HG02852 (cell line): ENCODE measurements at regions not wholly inside any gene's neighbourhood (a gene's known extent, or its start where the extent isn't known, plus 50 kb on each side); places are given as distances from the start of the nearest gene placed in this dataset.
"Not testable (repeated sequence)": the region's sequence is repeated elsewhere in the genome, so short reads cannot be mapped to it uniquely, and the experiment has no call there.

Experiments used
- ATAC-seq: cut with Tn5 transposase; IDR thresholded peaks from one replicate; pipeline ENCODE4 v1.9.1; 2021; ENCODE audit warnings: mild to moderate bottlenecking, moderate library complexity; ENCODE audit not compliant: unreplicated experiment

DNA sequence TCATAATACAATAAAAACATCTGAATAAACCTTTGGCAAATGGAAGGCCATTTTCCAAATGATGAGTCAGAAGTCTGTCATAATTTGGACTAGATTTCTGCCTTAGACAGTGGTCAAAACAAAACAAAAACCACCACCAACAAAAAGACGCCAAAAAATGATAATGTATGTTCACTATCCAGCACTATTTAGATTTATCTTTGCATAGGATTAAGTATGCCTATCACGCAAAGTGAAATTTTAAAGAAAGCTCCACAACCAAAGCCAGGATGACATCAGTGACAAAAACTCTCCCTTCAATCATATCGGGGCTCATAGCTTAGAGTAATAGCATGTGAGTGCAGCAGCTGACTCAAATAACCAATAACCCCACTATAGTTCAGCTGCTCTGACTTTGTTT lies 201.9 kb downstream of the MOXD1 start:
- ATAC-seq, result no peak

DNA sequence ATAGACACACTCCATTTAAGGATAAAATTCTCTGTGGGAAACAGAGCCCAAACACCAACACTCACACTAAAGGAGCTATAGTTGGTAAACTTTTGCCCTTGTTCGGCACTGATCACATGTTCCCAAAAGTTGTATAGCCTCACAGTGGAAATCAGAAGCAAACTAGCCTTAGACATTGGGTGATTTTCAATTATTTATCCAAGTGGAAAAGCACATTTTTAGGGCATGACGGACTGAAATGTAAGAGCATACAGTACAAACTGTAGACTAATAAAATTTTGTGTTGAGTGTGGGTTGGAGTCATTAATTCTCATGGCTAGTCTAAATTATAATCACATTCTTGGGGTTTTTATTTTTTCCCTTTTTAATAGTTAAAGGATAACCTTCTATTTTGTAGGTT lies 202.4 kb downstream of the MOXD1 start:
- ATAC-seq, result no peak

DNA sequence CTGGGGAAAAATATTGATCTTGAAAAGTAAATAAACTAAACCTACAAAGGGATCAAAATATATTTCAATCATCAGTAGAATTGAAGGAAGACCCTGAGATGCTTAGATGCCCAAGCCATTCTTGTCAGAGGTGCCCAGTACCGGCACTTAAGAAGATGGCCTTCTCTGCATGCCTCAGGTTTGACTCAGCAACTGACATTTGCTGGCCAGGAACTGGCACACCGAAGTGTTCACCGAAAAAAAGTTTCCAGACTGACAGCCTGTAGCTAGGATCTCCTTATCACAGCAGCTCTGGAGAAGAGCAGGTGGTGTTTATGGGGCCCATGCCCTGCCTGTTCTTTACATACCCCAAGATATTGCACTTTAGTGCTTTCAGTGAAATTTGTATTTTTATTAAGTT lies 203.2 kb downstream of the MOXD1 start:
- ATAC-seq, result no peak

DNA sequence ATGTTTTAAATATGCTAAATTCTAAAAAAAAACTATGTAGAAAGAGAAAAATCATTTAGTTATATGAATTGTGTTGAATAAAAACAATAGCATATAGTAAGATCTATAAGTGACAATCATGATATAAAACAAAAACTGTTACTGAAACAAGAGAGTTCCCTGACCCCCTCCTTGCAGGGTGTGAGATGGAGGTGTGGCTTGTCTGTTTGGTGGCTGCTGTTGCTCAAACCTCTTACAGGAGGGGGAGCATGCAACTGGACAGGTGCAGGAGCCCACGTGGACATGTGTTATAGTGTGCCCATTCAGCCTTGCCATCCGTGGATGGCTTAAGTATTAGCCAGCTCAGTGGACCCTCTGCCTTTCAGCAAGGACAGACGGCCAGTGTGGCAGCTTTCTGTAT lies 206.7 kb downstream of the MOXD1 start:
- no peak for ATAC-seq

DNA sequence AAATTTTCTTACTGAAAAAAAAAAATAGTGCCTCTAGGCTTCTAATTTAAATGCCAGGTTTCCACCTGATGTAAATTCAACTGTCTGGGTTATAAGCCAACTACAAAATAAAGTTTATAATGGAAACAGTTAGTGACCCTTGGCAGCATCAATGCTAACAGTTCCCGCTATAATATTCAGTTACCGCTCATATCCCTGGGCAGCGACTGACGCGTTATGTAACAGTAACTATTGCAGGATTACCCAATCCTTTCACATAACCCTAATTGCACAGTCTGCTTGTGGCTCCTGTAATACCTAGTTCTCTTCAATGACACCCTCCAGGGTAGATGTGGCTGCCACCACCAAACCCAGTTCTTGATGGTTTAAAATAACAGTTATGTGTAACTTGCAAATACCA lies 208.6 kb downstream of the MOXD1 start:
- no peak for ATAC-seq

DNA sequence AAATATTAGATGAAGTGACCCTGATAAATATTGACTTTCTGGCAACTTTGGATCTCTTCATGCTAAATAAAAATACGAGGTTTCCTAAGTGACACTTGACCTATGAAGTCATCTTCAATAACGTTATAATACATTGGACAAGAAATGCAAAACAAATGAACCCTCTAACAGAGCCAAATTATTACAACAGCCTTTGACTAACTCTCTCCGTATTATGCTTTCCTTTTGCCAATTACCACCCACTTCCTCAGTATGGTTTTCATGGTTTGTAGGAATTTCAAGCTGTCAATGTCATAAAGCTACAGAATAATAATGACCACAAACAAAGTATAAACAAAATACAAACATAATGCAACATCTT lies 210.5 kb downstream of the MOXD1 start:
- ATAC-seq, result no peak

DNA sequence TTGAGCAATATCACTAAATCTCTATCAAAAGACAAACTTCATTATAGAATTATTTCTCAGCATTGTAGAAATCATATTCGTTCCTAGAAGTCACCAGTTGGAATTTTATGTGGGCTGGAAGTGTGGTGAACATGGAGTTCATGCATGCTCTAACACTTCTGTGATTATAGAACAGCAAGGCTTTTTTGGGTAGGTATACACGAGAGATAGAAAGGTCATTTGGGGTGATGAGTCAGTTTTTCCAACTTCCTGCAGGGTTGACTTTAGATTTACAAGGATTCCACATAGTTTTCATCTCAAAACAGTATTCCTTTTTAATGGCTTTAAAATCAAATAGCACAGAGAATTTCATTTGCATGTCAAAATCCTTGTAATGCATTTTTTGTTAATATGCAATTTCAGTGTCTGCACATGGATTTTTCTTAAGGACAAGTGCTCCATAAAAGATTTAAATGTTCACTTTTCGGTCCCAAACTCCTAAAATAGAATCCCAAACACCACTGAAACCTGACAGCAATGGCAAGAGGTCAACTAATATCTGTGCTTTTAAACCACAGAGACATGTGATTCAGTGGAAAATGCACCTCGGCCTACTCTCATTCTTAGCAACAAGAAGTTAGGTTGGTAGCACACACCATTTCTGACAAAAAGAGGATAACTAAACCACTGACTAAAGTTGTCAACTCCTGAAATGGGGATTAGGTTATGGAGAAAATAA lies 211.0 kb downstream of the MOXD1 start:
- ATAC-seq, result peak; percentile 78

DNA sequence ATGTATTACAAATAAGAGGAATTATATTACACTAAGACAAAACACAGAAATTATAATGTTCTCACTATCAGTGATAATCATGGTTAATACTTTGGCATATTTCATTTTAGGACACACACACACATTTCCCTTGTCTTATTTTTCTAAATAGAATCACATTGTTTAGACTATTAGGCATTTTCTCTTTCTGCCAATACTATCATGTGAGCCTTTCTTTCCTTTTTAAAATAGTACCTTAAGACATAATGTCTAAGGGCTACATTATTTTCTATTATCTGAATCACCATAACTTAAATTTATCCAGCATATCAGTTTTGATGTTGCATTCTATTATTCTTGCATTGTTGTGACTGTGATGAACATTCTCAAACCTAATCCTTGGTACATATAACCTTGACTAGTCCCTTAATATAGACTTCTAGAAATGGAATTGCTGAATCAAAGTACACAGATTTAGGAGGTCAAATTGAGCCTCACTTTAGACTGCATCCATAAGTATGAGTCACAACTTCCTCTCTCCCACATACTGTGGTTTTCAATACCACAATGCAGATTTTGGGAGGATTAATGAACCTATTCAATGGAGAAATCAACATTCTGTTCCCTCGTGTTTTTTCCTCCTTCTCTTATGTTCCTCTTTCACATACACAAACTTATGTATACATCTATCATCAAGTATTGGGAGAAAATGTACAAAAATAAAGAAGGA lies 212.6 kb downstream of the MOXD1 start:
- no peak for ATAC-seq

DNA sequence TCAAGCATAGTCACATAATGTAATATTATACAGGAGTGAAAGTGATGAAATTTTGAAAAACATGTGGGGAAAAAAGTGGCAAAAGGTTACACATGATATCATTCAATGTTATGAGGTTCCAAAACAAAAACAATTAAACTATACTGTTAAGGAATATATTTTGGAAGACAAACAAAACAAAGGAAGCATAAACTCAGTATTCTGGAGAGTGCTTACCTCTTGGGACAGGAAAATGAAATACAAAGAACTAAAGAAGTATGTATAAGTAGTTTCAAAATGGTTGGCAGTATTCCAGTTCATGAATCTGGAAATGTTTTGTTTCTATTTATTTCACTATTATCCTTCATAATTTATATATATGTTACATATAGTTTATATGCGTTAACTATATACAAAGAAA lies 213.5 kb downstream of the MOXD1 start:
- ATAC-seq, result no peak

DNA sequence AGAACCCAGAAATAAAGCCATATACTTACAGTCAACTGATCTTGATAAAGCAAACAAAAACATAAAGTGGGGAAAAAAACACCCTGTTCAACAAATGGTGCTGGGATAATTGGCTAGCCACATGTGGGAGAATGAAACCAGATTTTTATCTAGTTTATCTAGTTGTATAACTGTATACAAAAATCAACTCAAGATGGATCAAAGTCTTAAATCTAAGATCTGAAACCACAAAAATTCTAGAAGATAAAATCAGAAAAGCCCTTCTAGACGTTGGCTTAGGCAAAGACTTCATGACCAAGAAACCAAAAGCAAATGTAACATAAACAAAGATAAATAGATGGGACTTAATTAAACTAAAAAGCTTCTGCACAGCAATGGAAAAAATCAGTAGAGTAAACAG lies 216.3 kb downstream of the MOXD1 start:
- not testable (repeated sequence) for ATAC-seq

DNA sequence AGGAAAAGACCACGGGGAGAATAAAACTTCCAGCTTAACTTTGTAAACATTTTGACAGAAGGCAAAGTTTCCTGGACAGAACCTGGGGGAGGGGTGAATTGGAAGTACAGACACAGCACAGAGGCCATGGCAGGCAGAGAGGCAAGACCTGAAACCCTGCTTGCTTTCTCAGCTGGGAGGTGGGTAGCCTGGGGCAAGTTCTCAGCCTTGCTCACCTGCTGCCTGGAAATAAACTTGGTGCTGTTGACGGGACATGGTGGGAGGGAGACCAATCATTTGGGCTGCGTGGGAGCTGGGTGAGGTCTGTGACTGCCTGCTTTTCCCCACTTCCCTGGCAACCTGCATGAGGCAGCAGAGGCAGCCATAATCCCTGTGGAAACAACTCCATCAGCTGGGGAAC lies 221.3 kb downstream of the MOXD1 start:
- ATAC-seq, result no peak

DNA sequence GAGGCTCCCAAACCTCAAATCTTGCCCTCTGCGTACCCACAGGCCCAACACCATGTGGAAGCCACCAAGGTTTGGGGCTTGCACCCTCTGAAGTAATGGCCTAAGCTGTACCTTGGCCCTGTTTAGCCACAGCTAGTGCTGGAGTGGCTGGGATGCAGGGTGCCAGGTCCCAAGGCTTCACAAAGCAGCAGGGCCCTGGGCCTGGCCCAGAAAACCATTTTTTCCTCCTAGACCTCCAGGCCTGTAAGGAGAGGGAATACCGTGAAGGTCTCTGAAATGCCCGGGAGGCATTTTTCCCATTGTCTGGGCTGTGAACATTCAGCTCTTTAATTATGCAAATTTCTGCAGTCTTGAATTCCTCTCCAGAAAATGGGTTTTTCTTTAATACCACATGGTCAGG lies 223.7 kb upstream of the CCN2 start:
- no peak for ATAC-seq

DNA sequence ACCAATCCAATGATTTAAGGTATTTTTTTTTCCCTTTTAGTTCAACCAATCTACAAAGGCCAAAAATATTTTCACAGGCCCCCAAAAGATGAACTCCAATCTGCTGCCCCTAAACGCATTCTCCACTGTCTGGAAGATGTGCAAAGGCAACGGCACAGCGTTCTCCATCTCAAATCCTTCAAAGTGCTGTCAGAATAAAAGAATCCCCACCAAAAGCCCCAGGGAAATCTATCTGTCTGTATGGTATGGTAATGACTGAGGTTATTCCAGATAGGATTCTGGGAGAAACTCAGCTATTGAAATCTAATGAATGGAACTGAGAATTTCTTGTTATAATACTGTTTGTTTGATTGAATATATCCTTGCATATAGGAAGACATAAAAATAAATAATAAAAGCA lies 217.8 kb upstream of the CCN2 start:
- ATAC-seq, result no peak

DNA sequence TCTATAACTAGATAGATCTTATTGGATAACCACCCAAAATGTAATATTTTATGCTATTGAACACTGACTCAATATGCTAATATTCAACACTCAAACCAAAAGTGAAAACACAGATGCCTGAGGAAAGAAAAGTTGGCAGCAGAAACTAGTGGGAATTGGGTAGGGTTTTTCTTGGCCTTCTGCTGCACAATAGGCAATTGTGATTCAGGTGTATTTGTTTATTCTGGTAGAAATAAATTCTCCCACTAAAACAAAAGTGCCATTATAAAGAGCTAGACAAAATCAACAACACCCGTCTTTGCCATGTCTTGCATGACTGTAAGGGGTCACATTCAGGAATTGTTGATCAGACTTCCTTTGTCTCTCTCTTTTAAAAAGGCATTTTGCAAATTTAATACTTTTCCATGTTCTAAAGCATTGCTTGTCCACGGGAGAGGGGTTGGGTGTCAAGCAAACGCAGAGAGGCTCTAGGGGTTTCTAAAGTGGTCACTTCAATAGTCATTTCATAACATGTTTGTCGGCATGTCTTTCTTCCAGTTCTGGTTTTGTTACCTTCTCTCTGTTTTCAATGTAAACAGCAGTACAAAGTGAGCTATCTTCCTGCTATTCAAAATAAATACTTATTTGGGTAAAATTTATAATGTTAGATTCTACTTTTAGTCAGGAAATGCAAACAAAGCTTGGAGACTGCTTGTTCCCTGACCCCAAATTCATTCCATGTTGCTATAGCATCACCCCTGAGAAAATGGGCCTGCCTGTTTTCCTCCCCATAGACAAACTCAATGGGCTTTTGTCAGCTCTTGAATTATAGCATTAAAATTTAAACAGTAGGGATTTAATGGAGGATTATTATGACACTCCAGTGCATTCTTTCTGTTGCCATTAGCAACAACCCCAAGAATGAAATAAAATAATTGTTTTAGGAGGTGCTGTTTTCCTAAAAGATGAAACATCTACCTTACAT lies 217.0 kb upstream of the CCN2 start:
- no peak for ATAC-seq

DNA sequence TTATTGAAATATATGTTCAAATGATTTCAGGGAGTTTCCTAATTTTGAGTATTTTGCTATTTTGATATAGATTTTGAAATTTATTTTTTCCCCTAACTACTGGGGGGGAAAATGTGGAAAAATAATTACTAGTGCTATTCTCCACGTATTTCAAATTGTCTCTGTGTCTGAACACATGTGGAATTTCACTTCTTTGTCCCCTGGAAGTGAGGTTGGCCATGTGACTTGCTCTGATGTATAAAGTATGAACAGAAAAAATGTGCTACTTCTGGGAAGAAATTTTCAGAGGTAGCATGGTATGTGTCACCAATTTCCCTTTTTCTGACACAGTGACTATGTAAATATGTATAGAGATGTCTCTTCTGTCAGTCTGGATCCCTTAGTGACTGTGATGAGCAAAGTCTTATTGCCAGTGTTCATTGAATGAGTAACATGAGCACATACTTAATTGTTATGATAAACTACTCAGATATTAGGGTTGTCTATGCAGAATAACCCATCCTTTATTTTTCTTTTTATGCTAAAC lies 215.4 kb upstream of the CCN2 start:
- ATAC-seq, result no peak

DNA sequence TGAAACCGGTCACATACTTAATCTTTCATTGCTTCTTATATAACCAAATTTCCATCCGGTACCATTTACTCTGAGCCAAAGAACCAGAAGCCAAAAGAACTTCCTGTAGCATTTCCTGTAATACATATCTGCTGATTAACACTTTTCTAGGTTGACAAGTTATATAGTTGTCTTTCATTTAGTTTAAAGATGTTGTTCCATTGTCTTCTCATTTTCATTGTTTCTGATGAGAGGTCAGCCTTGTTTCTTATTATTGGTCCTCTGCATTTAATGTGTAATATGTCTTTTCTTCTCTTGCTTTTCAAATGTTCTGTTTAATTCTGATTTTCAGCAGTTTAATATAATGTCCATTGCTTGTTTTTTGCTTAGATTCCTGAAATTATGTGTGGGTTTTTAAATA lies 214.5 kb upstream of the CCN2 start:
- ATAC-seq, result no peak

DNA sequence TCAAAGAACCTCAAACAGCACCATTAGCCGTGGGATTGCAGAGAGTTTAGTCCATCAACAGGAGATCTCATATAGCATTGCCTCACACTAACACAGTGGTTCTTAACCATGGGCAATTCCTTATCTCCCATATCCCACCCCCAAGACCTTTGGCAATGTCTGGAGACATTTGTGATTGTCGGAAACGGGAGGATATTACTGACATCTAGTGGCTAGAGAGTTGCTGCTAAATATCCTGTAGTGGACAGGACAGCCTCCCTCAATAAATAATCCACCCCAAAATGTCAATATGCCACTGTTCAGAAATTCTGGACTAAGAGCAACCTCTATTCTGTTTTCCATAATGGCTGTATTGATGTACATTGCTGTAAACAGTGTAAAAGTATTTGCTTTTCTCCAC lies 210.1 kb upstream of the CCN2 start:
- ATAC-seq, result no peak

DNA sequence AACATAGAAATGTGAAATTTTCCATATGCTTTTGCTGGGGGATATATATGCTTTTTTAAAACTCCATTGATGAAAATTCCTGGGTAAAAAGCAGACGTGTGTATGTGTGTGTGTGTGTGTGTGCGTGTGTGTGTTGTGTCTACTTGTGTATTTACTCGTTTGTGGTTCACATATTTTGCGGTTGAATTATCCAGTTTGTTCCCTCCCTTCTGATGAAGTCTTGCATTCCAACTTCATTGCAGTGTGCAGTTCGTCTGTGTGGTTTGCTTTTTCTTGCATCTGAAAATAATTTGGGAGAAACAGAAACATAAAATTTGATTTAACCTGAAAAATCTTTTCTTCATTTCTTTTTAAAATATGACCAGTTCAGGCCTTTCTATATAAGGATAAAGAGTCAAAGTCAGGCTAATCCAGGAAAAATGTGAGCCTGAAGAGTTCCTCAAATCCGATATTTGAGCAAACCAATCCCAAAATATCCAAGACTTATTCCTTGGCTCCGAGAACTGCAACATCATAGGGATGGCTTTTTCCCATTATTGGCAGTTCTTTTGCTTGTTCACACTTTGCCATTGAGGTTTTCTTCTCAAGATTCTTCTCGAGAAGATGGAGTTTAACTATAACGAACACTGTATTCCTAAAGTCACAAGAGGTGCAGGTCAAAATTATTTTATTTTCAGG lies 202.2 kb upstream of the CCN2 start:
- ATAC-seq, result no peak

DNA sequence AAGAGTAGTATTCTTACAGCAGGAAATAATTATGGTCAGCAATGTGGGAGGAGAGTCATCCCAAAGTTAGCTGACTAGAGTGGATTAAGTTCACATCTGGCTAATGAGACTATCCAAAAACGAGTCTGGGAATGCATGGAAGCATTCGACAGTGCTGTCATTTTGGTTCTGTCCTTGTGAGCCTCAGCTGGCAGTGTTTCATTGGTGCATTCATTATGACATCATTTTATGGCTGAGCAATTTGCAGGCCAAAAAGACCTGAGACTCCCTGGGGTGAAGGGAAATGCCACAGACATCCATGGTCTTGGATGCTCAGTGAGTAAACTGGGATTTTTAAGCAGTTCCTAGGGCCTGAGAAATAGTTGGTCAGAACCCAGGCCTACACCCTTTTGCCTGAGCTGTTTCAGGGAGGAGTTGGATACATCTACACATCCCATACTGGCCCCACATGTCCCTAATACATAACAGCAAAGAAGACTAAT lies 196.4 kb upstream of the CCN2 start:
- ATAC-seq, result no peak

DNA sequence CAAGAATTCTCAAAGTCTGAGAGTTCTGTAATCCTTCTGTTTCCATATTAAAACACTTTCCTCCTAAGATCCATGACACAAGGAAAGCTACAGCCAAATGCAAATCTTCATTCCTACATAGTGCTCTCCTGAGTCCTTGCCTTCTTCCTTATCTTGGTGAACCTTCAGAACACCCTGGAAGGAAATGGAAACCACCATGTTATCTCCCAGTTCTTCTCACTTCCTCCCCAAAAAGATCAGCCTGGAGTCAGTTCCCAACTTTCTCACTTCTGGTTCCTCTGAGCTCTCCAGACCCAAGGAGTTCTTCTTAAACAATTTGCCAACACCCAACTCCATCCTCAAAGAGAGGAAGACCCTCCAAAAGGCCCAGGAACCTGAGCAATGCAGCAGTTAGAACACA lies 193.3 kb upstream of the CCN2 start:
- ATAC-seq, result no peak

DNA sequence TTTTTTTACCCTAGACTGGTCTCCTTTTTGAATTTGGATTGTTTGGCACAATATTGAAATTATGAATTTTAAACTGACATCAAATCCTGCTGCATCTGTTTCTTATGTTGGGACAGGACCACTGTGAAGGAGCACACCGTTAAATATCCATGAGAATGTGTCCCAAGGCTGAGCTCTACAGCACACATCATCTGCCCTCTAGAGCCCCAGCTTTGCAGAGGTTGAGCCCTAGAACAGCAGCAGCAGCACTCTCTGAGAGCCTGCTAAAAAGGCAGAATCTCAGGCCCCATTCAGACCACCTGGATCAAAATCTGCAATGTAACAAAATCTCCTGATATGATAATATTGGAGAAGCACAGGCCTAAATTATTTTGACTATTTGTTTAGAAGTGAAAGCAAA lies 192.1 kb upstream of the CCN2 start:
- ATAC-seq, result no peak
